GM12878 (cell line): ENCODE measurements at regions not wholly inside any gene's neighbourhood (a gene's known extent, or its start where the extent isn't known, plus 50 kb on each side); places are given as distances from the start of the nearest gene placed in this dataset.

Experiments used
- ATAC-seq: fragments of 200-7000 bp; cut with Tn5 transposase; 3 replicates; pipeline ENCODE4 v1.9.1; 2020; ENCODE audit warnings: mild to moderate bottlenecking, moderate library complexity
- BruUV-seq: library from RNA; stranded (reverse); fragments of 400-500 nt; replicated peaks from 2 replicates; lab custom pipeline; 2021; lab: Mats Ljungman, UMichigan
- CTCF ChIA-PET: fragments of 300-600 bp; sonication (Branson Sonifier 250); formaldehyde crosslinking; extraction: SDS; loops from one replicate; lab custom pipeline; 2021; ENCODE audit warnings: inconsistent platforms; lab: Yijun Ruan, JAX
- POLR2A ChIA-PET: fragments of 350-600 bp; formaldehyde crosslinking; extraction: SDS; loops from one replicate; lab custom pipeline; 2021; ENCODE audit warnings: inconsistent platforms; lab: Charles Lee
- RAD21 ChIA-PET: fragments of 300-600 bp; sonication (Branson Sonifier 250); formaldehyde crosslinking; loops from one replicate; lab custom pipeline; 2023; ENCODE audit warnings: antibody characterized with exemption; ENCODE audit not compliant: unreplicated experiment; lab: Charles Lee
- SMC1A ChIA-PET: fragments of 300-600 bp; sonication (Branson Sonifier 250); formaldehyde crosslinking; loops from one replicate; lab custom pipeline; 2023; ENCODE audit not compliant: unreplicated experiment, uncharacterized antibody; lab: Charles Lee
- DNase-seq: peaks from one replicate; pipeline ENCODE4 v3.0.0-alpha.2; 2011; ENCODE audit warnings: low read depth, low spot score
- FAIRE-seq: peaks from 3 replicates; lab custom pipeline; 2011; peaks lifted over from hg19 to GRCh38; lab: Jason Lieb, UNC
- H2AFZ ChIP-seq: 2 replicates; pipeline ENCODE4 v1.6.0; 2011; ENCODE audit warnings: low read depth, low read length, control low read depth; ENCODE audit not compliant: control insufficient read depth
- H3K27ac ChIP-seq: 2 replicates; pipeline ENCODE4 v1.5.1; 2011; ENCODE audit warnings: control low read depth; ENCODE audit not compliant: control insufficient read depth, insufficient read depth
- H3K27me3 ChIP-seq, 2 experiments: replicated peaks in 1 of 2; 2 replicates each; pipeline versions ENCODE4 v1.6.0 to v1.6.1; 2011; ENCODE audit warnings: low read length in 1 of 2; ENCODE audit not compliant: control insufficient read depth in 2 of 2, insufficient read depth in 2 of 2
- H3K36me3 ChIP-seq, 2 experiments: 2 replicates each; pipeline ENCODE4 v1.5.1; 2011; ENCODE audit warnings: low read length in 1 of 2; ENCODE audit not compliant: control insufficient read depth in 2 of 2, insufficient read depth in 2 of 2
- H3K4me1 ChIP-seq: 2 replicates; pipeline ENCODE4 v1.6.1; 2011; ENCODE audit warnings: mild to moderate bottlenecking, low read length, moderate library complexity, mixed read lengths; ENCODE audit not compliant: control insufficient read depth, insufficient read depth
- H3K4me2 ChIP-seq: 2 replicates; pipeline ENCODE4 v1.6.0; 2011; ENCODE audit warnings: control low read depth; ENCODE audit not compliant: control insufficient read depth, insufficient read depth
- H3K4me3 ChIP-seq: fragments of 200-600 bp; sonication (generic); 2 replicates; pipeline ENCODE4 v1.5.1; 2016
- H3K79me2 ChIP-seq: 2 replicates; pipeline ENCODE4 v1.6.0; 2011; ENCODE audit warnings: low read length; ENCODE audit not compliant: control insufficient read depth, insufficient read depth
- H3K9ac ChIP-seq: 2 replicates; pipeline ENCODE4 v1.8.0; 2011; ENCODE audit warnings: low read length, control low read depth, mixed read lengths; ENCODE audit not compliant: control insufficient read depth, insufficient read depth
- H3K9me3 ChIP-seq: replicated peaks from 3 replicates; pipeline ENCODE4 v1.5.1; 2011; ENCODE audit warnings: mild to moderate bottlenecking, low read length; ENCODE audit not compliant: control insufficient read depth, insufficient read depth
- H4K20me1 ChIP-seq: 2 replicates; pipeline ENCODE4 v1.6.0; 2011; ENCODE audit not compliant: control insufficient read depth, insufficient read depth
- CBX5 ChIP-seq: sonication (generic); IDR thresholded peaks from 2 replicates; pipeline ENCODE4 v1.6.1; 2016; ENCODE audit warnings: low read depth, moderate library complexity, mild to moderate bottlenecking, inconsistent platforms
- NR2C2 ChIP-seq: IDR thresholded peaks from 2 replicates; pipeline ENCODE4 v1.6.1; 2011; ENCODE audit warnings: borderline replicate concordance, low read depth; ENCODE audit not compliant: control insufficient read depth, insufficient read length
- PML ChIP-seq: IDR thresholded peaks from 2 replicates; pipeline ENCODE4 v1.6.1; 2012; ENCODE audit warnings: low read length, inconsistent platforms
- RCOR1 ChIP-seq: conservative IDR thresholded peaks from 2 replicates; pipeline ENCODE4 v1.6.1; 2012; ENCODE audit warnings: low read depth, low read length, improper control_type of control experiment
- SMC3 ChIP-seq: IDR thresholded peaks from 2 replicates; pipeline ENCODE4 v1.6.1; 2011; ENCODE audit warnings: low read length, improper control_type of control experiment, borderline replicate concordance
- STAT3 ChIP-seq: IDR thresholded peaks from 2 replicates; pipeline ENCODE4 v1.6.1; 2011; ENCODE audit warnings: low read depth, low read length, improper control_type of control experiment
- WGBS: methylation state at CpG from one replicate; pipeline ENCODE4 v1.1.6; 2016; ENCODE audit warnings: low lambda C conversion rate; ENCODE audit not compliant: insufficient replicate concordance, insufficient coverage; ENCODE audit errors: missing lambda C conversion rate; 5-methylcytosine and 5-hydroxymethylcytosine counted together
- in situ Hi-C: fragments of 300-500 bp; cut with MboI; formaldehyde crosslinking; loops from 9 replicates; pipeline ENCODE4 v1.14.3; 2018; ENCODE audit warnings: mixed read lengths
- intact Hi-C: fragments of 100-400 bp; cut with micrococcal nuclease; formaldehyde crosslinking; loops from one replicate; pipeline ENCODE4 v1.14.2; 2022; ENCODE audit not compliant: unreplicated experiment
- TF ChIP-seq, protein P1 (sequence below): fragments of 450-650 bp; IDR thresholded peaks from 2 replicates; pipeline ENCODE4 v1.6.1; 2017; ENCODE audit warnings: mild to moderate bottlenecking, low read depth, inconsistent platforms; ENCODE audit not compliant: poor library complexity, severe bottlenecking
- TF ChIP-seq, protein P2 (sequence below): fragments of 450-650 bp; IDR thresholded peaks from 2 replicates; pipeline ENCODE4 v1.6.1; 2018; ENCODE audit warnings: mild to moderate bottlenecking, low read depth, moderate library complexity; ENCODE audit not compliant: partially characterized antibody

GRCh38 chrX:112947981-112948615, 107.5 kb upstream of the AMOT start:
- ChIA-PET CTCF (no interaction called here), RAD21 (no interaction called here), POLR2A (no interaction called here), SMC1A (no interaction called here)
- Histone ChIP-seq H3K27me3 (no peaks in the 10 kb centered on the region), H3K4me1 (no peaks in the 10 kb centered on the region), H3K9ac (no peak overlapping the region), H2AFZ (no peak overlapping the region), H3K4me2 (no peak overlapping the region), H3K9me3 (no peaks in the 10 kb centered on the region), H3K36me3 (no peaks in the 10 kb centered on the region), H3K4me3 (no peak overlapping the region), H3K27ac (no peak overlapping the region), H3K79me2 (no peaks in the 10 kb centered on the region), H4K20me1 (no peaks in the 10 kb centered on the region)
- BruUV-seq, result no TSS peak
- ATAC-seq (no peak), DNase-seq (no peak), FAIRE-seq (no peak)
- intact Hi-C loops (loop anchor here (10.0 kb wide), 1 partner anchor 213 kb away; no protein-coding TSS in a partner anchor), in situ Hi-C loops (no loop called here)
- 63% methylated on average over 2 of the region's 2 CpGs for WGBS
- no peak for TF ChIP-seq NR2C2
- TF ChIP-seq SMC3, result no peak
- no peak for TF ChIP-seq CBX5
- TF ChIP-seq RCOR1, result no peak
- TF ChIP-seq PML, result no peak

DNA sequence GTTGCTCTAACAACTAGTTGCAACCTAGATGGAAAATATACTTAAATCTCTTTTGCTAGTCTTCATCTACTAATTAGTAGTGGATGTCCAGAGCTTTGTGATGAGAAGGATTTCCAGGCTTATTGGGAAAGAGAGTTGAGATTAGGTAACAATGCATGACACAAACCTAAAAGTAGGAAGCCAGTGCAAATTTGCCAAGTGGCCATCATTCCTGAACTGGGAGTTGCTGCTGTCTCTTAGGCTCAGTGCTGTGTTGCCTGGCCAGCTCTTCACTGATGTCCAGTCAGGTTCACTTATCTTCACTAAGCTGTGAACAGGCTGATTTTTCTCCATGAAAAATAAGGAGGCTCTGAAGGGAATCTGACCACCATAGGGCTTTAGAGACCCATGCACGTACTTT, 105.6 kb upstream of the AMOT start:
- DNase-seq, result no peak
- H3K79me2 ChIP-seq, result no peaks in the 10 kb centered on the region
- no peaks in the 10 kb centered on the region for H3K36me3 ChIP-seq
- in situ Hi-C loops (no loop called here), intact Hi-C loops (loop anchor here (10.0 kb wide), 1 partner anchor 211 kb away; no protein-coding TSS in a partner anchor)
- no peak for TF ChIP-seq STAT3
- TF ChIP-seq, protein P1, sequence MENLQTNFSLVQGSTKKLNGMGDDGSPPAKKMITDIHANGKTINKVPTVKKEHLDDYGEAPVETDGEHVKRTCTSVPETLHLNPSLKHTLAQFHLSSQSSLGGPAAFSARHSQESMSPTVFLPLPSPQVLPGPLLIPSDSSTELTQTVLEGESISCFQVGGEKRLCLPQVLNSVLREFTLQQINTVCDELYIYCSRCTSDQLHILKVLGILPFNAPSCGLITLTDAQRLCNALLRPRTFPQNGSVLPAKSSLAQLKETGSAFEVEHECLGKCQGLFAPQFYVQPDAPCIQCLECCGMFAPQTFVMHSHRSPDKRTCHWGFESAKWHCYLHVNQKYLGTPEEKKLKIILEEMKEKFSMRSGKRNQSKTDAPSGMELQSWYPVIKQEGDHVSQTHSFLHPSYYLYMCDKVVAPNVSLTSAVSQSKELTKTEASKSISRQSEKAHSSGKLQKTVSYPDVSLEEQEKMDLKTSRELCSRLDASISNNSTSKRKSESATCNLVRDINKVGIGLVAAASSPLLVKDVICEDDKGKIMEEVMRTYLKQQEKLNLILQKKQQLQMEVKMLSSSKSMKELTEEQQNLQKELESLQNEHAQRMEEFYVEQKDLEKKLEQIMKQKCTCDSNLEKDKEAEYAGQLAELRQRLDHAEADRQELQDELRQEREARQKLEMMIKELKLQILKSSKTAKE, result no peak
- TF ChIP-seq, protein P2, sequence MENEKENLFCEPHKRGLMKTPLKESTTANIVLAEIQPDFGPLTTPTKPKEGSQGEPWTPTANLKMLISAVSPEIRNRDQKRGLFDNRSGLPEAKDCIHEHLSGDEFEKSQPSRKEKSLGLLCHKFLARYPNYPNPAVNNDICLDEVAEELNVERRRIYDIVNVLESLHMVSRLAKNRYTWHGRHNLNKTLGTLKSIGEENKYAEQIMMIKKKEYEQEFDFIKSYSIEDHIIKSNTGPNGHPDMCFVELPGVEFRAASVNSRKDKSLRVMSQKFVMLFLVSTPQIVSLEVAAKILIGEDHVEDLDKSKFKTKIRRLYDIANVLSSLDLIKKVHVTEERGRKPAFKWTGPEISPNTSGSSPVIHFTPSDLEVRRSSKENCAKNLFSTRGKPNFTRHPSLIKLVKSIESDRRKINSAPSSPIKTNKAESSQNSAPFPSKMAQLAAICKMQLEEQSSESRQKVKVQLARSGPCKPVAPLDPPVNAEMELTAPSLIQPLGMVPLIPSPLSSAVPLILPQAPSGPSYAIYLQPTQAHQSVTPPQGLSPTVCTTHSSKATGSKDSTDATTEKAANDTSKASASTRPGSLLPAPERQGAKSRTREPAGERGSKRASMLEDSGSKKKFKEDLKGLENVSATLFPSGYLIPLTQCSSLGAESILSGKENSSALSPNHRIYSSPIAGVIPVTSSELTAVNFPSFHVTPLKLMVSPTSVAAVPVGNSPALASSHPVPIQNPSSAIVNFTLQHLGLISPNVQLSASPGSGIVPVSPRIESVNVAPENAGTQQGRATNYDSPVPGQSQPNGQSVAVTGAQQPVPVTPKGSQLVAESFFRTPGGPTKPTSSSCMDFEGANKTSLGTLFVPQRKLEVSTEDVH, result no peak
- ChIA-PET POLR2A (no interaction called here), CTCF (no interaction called here), SMC1A (no interaction called here), RAD21 (no interaction called here)
- 0% methylated on average over 1 of the region's 1 CpG for WGBS
- H3K9ac ChIP-seq, result no peak overlapping the region
- H2AFZ ChIP-seq, result no peak overlapping the region
- no peaks in the 10 kb centered on the region for H4K20me1 ChIP-seq
- no peaks in the 10 kb centered on the region for H3K4me1 ChIP-seq
- BruUV-seq, result no TSS peak
- ATAC-seq, result no peak
- H3K4me2 ChIP-seq, result no peak overlapping the region
- no peaks in the 10 kb centered on the region for H3K27me3 ChIP-seq
- H3K9me3 ChIP-seq, result no peaks in the 10 kb centered on the region
- no peak for FAIRE-seq
- no peak overlapping the region for H3K4me3 ChIP-seq
- no peak overlapping the region for H3K27ac ChIP-seq
